Retina (tissue), 1 donor: ENCODE measurements at regions not wholly inside any gene's neighbourhood (a gene's known extent, or its start where the extent isn't known, plus 50 kb on each side); places are given as distances from the start of the nearest gene placed in this dataset.
"Not testable (repeated sequence)": the region's sequence is repeated elsewhere in the genome, so short reads cannot be mapped to it uniquely, and the experiment has no call there.

ENCODE experiments used
- DNase-seq: peaks from one replicate; pipeline ENCODE4 v3.0.0-alpha.2; 2016

DNA sequence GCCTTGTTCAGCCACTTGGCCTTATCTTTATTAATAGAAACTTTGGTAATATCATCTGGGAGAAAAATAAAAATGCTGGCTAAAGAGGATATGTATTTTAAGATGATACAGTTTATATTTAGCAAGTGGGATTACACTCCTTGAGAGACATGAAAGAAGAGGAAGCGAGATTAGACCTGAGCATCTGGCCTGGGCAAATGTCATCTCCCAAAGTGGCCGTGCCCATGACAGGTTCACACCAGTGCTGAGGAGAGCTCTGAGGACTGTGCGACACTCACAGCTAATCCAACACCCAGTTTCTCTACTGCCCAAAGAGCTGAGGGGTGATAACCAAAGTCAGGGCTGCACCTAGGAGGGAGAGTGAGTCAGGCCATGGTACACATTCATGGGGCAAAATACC is 121.7 kb upstream of the DUSP10 start:
- DNase-seq = no peak

DNA sequence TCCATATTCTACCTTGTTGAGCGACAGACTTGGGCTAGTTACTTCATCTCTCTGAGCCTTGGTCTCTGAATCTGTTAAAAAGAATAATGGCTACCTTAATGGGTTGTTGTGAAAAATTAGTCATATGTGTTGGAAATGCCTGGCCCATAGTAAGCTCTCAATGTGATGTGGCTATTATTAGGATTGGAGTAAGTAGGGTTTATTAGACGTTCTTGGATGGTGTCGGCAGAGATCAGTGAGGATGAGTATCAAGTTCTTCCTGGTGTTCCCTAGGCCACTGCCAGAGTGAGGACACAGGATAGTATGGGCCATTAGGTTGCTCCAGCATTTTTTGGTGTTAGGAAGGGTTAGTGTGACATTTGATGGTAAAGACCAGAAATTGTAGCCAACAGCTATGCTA is 121.1 kb upstream of the DUSP10 start:
- DNase-seq = no peak

DNA sequence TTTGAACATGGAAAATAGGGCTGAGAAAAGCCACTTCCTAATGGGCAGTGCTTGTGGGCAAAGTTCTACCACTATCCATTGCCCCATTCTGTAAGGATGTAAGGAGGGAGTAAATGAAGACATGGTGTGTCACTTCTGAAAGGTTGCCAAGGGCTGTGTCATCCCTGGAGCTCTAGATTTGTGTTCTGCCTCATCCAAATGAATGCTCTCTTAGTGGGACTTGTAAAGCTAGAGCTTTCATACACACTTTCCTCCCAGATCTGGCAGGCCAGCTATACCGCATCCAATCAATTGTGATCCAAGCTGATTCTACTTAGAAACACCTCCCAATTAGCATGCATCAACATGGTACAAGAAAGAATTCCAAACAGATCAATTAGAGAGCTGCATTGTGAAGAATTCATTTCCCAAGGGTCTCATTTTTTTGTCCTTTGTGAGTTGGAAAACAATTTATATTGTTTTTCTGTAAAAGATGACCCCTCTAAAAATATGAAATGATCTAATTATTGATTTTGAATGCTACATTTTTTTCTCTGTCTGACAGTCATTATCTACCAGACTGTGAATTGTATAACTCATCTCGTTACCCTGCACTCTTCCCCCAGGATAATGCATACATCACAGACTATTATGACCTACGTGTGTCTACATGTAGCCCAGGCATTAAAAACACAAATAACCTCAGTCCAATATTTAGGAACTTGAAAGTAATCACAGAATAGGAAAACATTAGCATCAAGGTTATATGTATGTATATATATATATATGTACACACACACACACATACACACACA is 117.1 kb upstream of the DUSP10 start:
- peak; percentile 16 for DNase-seq

DNA sequence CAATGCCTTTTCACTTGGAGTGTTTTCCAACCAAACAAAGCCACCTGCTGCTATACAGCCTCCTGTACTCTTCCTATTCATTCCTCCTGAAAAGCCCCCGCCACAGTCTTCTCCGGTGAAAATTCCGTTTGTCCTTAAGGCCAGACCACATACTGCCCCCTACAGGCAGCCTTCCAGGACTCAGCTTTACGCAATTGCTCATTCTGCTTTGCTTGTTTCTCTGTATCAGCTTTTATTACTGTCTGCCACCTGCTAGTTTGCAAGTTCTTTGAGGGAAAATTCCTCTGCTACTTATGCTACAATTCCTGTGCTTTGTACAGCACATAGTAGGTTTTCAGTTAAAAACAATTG is 115.2 kb upstream of the DUSP10 start:
- DNase-seq = not testable (repeated sequence)

DNA sequence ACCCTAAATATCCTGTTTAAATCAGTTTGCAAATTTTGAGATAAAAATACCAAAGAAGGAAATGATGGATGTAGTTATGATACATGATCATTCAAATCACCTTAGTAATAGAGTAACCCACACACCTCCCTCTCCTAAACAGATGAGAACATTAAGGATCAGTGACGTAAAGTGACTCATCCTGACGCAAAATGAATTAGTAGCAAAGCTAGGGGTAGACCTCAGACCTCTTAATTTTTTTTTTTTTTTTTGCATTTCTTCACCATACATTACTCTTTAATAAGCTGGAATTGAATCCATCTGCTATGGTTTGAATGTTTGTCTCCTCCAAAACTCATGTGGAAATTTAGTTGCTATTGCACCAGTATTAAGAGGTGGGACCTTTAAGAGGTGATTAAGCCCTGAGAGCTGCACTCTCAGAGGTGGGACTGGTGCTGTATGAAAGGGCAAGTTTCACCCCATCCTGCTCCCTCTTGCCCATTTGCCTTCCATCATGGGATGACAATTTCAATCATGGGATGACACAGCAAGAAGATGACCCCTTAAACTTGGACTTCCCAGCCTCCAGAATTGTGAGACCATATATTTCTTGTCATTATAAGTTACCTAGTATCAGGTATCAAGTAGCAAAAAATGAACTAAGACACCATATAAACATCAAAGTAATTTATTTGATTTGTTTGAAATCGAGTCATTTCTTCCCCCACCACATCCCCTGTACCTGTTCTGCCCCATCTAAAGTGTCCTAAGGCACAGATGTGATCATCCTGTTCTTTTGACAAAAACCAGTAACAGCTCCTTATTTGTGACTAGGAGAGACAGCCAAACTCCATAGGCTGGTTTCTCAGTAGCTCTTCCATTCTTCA is 114.6 kb upstream of the DUSP10 start:
- no peak for DNase-seq

DNA sequence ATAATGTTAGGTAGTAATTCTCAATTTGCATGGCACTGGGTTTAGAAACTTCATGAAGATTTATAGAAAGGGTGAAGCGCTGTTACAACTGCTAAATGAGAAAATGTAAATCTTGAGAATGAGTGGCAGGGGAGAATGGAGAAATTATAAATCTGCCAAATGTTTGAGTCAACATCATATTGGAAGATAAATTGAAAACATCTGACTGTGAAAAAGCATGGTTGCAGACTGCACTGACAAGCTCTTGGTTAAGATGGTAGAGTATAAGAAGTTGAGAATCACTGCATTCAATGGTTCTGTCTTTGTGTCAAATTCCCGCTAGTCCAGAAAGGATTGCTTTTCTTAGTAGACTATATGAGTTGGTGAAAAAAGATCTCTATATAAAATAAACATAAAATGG is 113.3 kb upstream of the DUSP10 start:
- DNase-seq = no peak

DNA sequence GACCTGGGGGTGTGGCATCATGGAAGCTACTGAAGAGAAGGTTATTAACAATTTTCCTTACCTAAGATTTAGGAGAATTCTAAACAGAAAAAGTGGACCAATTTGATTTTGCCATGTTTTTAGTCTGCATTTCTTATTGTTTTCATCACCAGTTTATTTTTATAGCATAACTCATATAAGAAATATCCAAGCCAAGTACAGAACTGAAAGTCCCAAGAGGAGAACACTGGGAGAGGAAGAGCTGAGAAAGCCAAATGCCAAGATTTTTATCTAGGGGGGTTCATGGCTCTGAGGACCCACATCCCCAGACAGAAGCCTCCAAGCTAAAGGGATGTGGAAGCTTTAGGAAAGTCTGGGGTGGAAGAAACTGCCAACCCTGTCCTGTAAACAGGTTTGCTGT is 109.4 kb upstream of the DUSP10 start:
- DNase-seq = no peak

DNA sequence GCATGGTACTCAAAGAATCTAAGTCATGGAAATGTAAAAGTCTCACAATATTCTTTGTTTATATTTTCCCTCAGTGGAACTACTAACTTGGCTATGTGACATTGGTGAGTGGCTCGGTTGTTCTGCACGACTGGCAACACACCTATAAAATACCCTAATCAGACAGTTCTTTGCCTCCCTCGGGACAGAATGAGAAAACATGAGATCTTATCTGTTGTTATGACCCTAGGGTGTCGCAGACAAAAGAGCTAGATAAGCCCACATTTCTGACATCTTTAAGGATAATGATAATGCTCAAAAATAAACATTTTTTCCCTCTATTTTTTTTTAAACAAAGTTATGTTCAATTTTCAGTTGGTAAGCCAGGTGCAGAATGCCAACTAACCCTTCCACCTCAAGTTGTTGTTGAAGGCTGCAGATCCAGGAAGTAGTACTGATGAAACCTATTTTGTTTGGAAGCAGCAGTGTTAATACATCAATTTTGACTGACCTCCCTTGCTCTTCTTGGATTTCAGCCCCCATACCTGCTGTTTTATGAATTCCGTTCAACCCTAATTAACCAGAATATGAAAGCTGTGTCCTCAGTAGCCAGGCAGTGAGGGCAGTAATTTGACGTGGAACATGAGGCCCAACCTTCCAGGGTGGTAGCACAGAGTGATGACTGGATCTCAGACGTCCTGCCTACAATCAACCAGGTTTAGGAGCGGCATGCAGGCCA is 108.7 kb upstream of the DUSP10 start:
- DNase-seq = no peak

DNA sequence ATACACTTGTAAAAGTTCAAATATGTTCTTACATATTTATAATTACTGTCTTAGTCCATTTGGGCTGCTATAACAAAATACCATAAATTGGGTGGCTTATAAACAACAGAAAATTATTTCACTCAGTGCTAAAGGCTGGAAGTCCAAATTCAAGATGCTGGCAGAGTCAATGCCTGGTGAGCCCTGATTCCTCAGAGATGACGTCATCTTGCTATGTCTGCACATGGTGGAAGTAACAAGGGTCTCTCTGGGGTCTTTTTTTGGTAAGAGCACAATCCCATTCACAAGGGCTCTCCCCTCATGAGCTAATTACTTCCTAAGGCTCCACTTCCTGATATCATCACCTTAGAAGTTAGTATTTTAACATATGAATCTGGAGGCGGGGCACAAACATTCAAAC is 108.0 kb upstream of the DUSP10 start:
- DNase-seq = no peak

DNA sequence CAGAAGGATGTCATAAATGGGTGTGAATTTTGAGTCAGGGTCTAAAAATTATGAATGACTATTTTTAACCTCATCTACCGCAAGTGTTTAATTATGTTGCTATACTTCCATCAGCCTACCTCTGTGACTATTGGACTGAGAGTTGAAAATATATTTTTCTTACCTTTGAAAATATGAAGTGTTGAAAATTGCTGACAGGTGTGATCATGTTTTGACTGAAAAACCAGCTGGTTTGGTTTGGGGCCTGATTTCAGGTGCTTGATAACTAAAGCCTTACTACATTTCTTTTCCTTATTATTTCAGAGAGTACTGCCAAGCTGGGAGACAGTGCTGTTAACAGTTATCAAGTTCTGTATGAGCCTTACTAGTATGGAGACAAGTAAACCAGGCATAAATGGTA is 107.2 kb upstream of the DUSP10 start:
- DNase-seq = no peak

DNA sequence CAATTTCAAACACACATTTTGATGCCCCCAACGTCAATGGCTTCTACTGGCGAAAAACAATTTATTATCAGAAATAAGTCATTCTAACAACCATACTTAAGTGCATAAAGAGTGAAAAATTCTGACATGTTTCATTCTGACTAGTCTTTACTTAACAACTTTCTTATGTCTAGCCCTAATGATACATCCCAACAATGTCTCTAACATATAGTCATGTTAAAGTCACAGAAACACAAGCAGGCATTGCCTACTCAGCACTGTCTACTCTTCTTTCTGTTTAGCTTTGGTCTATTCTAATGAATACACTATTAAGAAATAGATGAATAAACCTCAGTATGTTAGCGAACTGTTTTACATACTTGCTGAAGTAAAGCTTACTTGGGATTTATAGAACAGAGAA is 105.8 kb upstream of the DUSP10 start:
- DNase-seq = no peak

DNA sequence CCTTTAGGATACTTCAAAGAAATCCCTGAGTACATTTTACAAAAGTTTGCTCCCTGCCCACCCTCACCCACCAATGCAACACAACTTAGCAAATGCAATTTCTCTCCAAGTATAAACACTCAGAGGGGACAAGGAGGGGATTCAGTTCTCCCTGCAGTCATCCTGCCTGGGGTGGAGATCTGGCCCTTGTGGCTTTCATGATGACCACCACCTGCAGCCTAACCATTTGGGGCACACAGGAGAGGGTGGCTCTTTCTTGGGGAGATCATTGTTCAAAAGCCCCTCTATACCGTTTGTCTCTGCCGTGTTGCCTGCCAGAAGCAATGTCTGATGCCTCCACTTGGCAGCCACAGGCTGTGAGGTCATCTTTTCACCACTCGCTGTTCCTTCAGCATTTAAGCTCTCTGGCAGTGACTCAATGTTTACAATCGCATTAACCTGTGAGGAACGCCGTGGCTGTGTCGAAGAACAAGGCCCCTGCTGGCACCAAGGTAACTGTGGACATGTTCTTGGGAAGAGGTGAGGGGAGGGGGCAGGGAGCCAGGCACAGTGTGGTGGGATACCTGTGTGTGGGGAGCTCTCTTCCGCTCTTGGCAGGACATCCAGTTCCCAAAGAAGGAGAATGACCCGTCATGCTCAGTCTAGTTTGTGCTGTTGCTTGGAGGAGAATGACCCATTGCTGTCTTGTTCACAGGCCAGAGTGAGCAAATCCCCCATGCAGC is 103.9 kb upstream of the DUSP10 start:
- no peak for DNase-seq

DNA sequence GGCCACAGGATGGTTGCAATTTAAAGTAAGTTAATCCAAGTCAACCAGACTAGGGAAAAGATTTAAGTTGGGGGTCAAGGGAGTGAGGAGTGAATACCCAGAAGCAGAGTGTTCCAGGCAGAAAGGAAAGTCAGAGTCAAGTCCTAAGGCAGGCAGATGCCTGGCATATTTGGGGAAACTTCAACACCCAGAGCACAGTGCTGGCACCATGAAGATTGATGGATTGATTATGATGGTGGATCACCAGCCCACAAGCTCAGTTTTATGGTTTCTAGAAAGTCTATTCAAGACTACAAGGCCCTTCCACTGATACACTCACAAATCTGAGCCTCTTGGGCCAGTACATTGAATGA is 100.1 kb upstream of the DUSP10 start:
- DNase-seq = no peak

DNA sequence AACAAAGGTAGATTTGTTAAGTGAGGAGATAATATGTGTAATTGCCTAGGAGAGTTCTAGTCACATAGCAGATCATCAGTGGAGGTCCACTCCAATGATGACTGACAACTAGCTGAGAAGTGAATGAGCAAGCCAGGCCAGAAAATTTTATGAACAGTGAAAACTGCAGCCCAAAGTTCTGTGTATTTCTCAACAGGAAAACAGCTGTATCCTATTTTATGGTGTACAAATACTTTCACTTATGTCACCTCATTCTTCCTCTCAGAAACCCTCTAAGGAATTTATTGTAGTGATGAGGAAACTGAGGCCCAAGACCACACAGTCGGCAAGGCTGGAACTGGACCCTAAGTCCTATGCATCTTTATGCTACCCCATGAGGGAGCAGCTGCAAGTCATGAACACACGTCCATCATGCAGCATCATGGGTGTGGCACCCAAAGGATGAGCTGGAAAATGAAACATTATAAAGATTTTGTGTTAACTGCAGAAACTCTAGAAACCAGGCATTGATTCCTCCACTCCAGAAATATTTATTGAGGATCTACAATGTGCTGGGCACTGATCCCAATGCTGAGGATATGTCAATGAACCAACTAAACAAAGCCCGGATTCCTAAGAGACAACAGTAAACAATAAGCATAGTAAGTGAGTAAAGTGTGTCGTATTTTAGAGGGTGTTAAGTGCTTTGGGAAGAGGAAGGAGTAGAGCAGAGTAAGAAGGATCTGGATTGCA is 99.5 kb upstream of the DUSP10 start:
- no peak for DNase-seq

DNA sequence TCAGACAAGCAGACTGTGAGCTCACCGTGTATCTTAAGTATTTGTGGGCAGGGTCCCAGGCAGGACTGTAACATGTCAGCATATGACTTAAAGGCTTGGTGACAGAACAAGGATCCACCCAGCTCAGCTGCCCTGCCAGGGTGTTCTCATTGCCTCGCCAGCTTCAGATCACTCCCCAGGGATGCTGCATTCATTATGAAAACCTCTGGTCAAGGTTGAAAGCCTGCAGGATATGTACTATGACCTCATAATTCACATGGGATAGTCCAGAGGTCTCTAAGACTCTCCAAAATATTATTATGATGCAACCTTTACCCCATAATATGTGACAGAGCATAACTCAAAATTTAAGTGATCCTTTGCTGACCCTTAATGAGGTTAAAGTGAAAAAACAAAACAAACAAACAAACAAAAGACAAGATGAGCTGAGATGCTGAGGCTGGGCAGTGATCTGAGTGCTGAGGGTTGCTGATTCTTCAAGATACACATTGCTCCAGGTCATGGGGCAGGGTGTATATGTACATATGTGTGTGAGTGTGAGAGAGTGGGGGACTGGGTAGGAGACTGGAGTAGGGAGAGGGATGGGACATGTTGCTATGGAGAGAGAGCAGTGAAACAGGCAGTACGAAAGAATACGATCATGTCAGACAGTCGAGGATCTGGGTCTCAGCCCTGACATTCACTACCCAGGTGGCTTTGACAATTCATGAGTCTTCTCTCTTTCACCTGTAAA is 98.8 kb upstream of the DUSP10 start:
- DNase-seq = no peak

DNA sequence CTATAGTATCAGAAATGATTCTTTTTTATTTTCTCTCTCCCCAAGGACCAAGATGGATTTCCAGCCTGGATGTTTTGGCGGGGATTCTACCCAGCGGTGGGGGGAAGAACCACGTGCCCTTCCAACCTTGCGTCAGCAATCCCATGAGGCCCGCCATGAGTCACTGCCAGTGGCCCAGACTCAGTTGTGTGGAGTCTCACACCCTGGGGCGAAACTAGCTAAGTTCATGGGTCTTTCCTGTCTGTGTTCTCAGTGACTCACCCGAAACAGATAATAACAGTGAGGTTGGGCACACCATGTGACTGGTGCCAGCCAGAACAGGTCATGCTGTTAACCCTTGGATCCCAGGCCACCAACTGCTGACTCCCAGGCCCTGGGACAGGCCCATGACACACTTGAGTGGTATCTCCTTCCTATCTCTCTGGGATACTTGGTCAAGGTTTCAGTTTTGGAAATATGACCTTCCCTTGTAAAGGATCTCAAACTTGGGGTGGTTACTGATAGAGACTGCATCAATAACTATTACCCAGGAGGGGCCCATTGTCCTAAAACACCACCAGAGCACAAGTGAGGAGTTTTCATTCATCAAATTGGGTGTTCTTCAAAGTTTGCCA is 98.0 kb upstream of the DUSP10 start:
- no peak for DNase-seq

DNA sequence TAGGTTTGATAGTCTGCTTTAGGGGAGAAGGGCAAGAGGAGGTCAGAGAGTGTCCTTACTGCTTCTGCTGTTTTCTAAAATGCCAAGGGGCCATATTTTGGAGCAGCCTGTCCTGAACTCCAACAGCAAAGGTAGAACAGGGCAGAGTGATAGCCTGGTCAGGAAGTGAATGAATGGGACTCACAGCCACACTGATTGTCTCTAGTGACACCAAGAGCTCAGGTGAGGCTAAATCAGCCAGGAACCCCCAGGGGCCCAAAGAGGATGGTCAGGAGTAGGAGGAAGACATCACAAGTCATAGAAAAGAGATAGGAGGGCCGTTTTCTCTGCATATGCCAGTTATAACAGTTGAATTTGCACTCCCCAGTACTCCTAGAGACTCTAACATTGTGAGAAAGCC is 97.4 kb upstream of the DUSP10 start:
- DNase-seq = no peak

DNA sequence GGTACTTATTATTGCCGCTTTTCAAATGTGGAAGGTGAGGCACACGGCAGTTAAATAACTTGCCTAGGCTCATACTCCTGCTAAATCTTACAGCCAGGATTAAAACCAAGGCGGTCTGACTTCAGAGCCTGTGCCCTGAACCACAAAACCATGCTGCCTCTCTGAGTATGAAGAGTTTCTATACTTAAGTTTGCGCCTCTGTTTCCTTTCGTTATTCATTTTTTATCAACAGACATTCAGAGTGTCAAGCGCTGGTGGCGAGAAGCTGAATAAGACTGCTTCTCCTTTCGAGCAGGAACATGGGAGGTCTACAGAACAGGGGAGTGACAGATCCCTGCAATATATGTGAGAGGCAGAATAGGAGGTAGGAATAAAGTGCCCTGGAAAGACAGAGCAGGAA is 96.0 kb upstream of the DUSP10 start:
- DNase-seq = no peak

DNA sequence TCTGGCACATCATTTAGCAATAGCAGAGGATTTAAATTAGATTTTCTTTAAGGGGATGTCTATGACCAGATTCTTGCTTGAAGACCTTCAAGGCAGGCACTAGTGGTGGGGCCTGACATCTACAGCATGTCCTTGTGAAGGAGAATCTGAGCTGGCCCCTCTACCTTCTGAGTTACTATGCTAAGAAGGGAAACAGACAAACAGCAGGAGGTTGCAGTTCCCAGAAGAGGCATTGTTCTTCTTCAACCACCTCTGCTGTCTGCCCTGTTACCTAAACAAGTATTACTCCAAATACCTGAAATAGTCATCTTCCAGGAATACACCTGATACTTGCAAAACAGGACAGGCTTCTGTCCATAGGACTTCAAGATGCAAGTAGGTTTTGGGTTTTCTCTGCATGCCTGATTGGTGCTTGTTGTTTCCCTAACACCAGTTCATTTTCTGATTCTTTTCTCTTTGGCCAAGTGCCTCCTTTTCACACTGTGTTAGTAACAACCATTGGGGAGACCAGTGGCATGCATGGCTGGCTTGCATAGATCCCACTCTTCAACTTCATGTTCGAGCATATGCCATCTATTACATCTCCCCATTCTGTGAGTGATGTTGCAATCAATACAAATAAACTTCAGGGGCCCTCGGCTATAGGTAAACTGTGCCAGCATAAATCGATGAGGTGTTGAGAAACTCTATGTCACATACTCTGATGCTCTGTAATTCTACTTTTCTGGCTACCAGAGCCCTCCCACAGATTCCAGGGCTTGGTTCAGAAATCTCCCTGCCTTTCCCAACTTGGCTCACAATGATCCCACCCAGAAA is 93.0 kb upstream of the DUSP10 start:
- DNase-seq = no peak

DNA sequence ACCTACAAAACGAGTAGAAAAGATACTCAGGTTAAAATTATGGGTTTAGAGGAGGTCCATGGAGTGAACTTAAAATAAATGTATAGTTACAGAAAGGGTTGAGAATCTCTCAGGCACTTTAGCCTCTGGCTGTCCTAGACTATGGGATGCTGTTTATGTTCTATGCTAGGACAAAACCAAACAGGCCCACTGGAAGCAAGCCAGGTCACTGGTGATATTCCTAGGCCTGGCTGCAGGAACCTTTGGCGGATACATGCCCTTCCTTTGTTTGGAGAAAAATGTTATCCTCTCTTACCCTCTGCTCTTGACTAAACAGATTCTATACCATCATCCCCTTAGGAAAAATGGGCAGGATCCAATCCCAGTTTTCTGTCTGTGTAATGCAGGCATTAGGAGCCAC is 90.7 kb upstream of the DUSP10 start:
- DNase-seq = no peak
